ENCODE measurements at regions not wholly inside any gene's neighbourhood (a gene's known extent, or its start where the extent isn't known, plus 50 kb on each side); places are given as distances from the start of the nearest gene placed in this dataset.
"Not testable (repeated sequence)": the region's sequence is repeated elsewhere in the genome, so short reads cannot be mapped to it uniquely, and the experiment has no call there.

- POLR2A ChIA-PET = no interaction called here
- Histone ChIP-seq H2AFZ (ENCODE audit: low read length) (no peak overlapping the region), H3K27ac (ENCODE audit: low read depth, low read length, poor library complexity, severe bottlenecking) (no peak overlapping the region), H4K20me1 (ENCODE audit: insufficient read depth, low read length) (no peaks in the 10 kb centered on the region), H3K4me1 (ENCODE audit: insufficient read depth, low read length, poor library complexity, severe bottlenecking) (no peaks in the 10 kb centered on the region), H3K4me2 (ENCODE audit: low read length) (no peak overlapping the region), H3K4me3 (ENCODE audit: low read depth, low read length, poor library complexity, severe bottlenecking) (no peak overlapping the region), H3K79me2 (ENCODE audit: insufficient read depth, low read depth, low read length) (no peaks in the 10 kb centered on the region), H3K9me3 (ENCODE audit: low read length) (no peaks in the 10 kb centered on the region), H3K36me3 (ENCODE audit: insufficient read depth, low read length) (no peaks in the 10 kb centered on the region), H3K9me2 (ENCODE audit: insufficient read depth, low read length) (no peaks in the 10 kb centered on the region)
- CTCF ChIA-PET (ENCODE audit: unreplicated experiment) = no interaction called here
- intact Hi-C loops (cut with micrococcal nuclease; ENCODE audit: unreplicated experiment) = no loop called here
- no peak for TF ChIP-seq CTCF (conservative IDR thresholded peaks at IDR 0.05; ENCODE audit: low read length)
- no peak for TF ChIP-seq EZH2phosphoT487 (IDR thresholded peaks at IDR 0.05; ENCODE audit: borderline replicate concordance, low read depth, low read length)
- no TSS peak for BruUV-seq (replicated peaks)
- no peak for DNase-seq (ENCODE audit: low spot score)
These were observed 60.3 kb upstream of the UBE2Q2 start for GRCh38 chr15:75782926-75783325.

- DNase-seq (ENCODE audit: low spot score); H3K4me2 ChIP-seq (ENCODE audit: low read length); intact Hi-C loops (cut with micrococcal nuclease; ENCODE audit: unreplicated experiment); H2AFZ ChIP-seq (ENCODE audit: low read length); CTCF ChIA-PET (ENCODE audit: unreplicated experiment); H3K27ac ChIP-seq (ENCODE audit: low read depth, low read length, poor library complexity, severe bottlenecking); H4K20me1 ChIP-seq (ENCODE audit: insufficient read depth, low read length); H3K4me3 ChIP-seq (ENCODE audit: low read depth, low read length, poor library complexity, severe bottlenecking); H3K79me2 ChIP-seq (ENCODE audit: insufficient read depth, low read depth, low read length); H3K4me1 ChIP-seq (ENCODE audit: insufficient read depth, low read length, poor library complexity, severe bottlenecking); H3K9me3 ChIP-seq (ENCODE audit: low read length); H3K9me2 ChIP-seq (ENCODE audit: insufficient read depth, low read length); BruUV-seq (replicated peaks); H3K36me3 ChIP-seq (ENCODE audit: insufficient read depth, low read length); POLR2A ChIA-PET: not testable (repeated sequence)
These were observed 62.3 kb upstream of the UBE2Q2 start for GRCh38 chr15:75780995-75781394.

- Histone ChIP-seq H3K9me2 (ENCODE audit: insufficient read depth, low read length) (no peaks in the 10 kb centered on the region), H3K27ac (ENCODE audit: low read depth, low read length, poor library complexity, severe bottlenecking) (no peak overlapping the region), H3K36me3 (ENCODE audit: insufficient read depth, low read length) (no peaks in the 10 kb centered on the region), H3K4me2 (ENCODE audit: low read length) (no peak overlapping the region), H3K4me3 (ENCODE audit: low read depth, low read length, poor library complexity, severe bottlenecking) (no peak overlapping the region), H3K9me3 (ENCODE audit: low read length) (no peaks in the 10 kb centered on the region), H3K4me1 (ENCODE audit: insufficient read depth, low read length, poor library complexity, severe bottlenecking) (no peaks in the 10 kb centered on the region), H4K20me1 (ENCODE audit: insufficient read depth, low read length) (no peaks in the 10 kb centered on the region), H2AFZ (ENCODE audit: low read length) (no peak overlapping the region), H3K79me2 (ENCODE audit: insufficient read depth, low read depth, low read length) (no peaks in the 10 kb centered on the region)
- TF ChIP-seq CTCF (conservative IDR thresholded peaks at IDR 0.05; ENCODE audit: low read length) (no peak), EZH2phosphoT487 (IDR thresholded peaks at IDR 0.05; ENCODE audit: borderline replicate concordance, low read depth, low read length) (no peak)
- CTCF ChIA-PET (ENCODE audit: unreplicated experiment) = no interaction called here
- POLR2A ChIA-PET = no interaction called here
- no peak for DNase-seq (ENCODE audit: low spot score)
- intact Hi-C loops (cut with micrococcal nuclease; ENCODE audit: unreplicated experiment) = no loop called here
- no TSS peak for BruUV-seq (replicated peaks)
These were observed 63.7 kb upstream of the UBE2Q2 start for GRCh38 chr15:75779504-75779903.

- H3K4me2 ChIP-seq (ENCODE audit: low read length); H3K9me3 ChIP-seq (ENCODE audit: low read length); H3K79me2 ChIP-seq (ENCODE audit: insufficient read depth, low read depth, low read length); H4K20me1 ChIP-seq (ENCODE audit: insufficient read depth, low read length); H3K27ac ChIP-seq (ENCODE audit: low read depth, low read length, poor library complexity, severe bottlenecking); H3K9me2 ChIP-seq (ENCODE audit: insufficient read depth, low read length); H3K4me1 ChIP-seq (ENCODE audit: insufficient read depth, low read length, poor library complexity, severe bottlenecking); H2AFZ ChIP-seq (ENCODE audit: low read length); BruUV-seq (replicated peaks); intact Hi-C loops (cut with micrococcal nuclease; ENCODE audit: unreplicated experiment); H3K36me3 ChIP-seq (ENCODE audit: insufficient read depth, low read length); DNase-seq (ENCODE audit: low spot score); H3K4me3 ChIP-seq (ENCODE audit: low read depth, low read length, poor library complexity, severe bottlenecking); CTCF ChIA-PET (ENCODE audit: unreplicated experiment): not testable (repeated sequence)
- POLR2A ChIA-PET = interaction anchor here (0.7 kb wide), 1 partner anchor 1753 kb away, joined by 3 read pairs; no protein-coding TSS in a partner anchor
These were observed 64.4 kb upstream of the CSPG4 start for GRCh38 chr15:75776871-75777610.
